GM23338 (cell line): ENCODE measurements at regions not wholly inside any gene's neighbourhood (a gene's known extent, or its start where the extent isn't known, plus 50 kb on each side); places are given as distances from the start of the nearest gene placed in this dataset.

Experiments used
- ATAC-seq: fragments of 200-7000 bp; cut with Tn5 transposase; 3 replicates; pipeline ENCODE4 v1.9.1; 2020
- DNase-seq: peaks from one replicate; pipeline ENCODE4 v3.0.0-alpha.2; 2015; ENCODE audit warnings: low spot score
- H2AFZ ChIP-seq: fragments of 200-600 bp; sonication (generic); 2 replicates; pipeline ENCODE4 v1.8.0; 2016; ENCODE audit warnings: antibody characterized with exemption, mild to moderate bottlenecking, moderate library complexity
- H3F3A ChIP-seq: fragments of 200-600 bp; sonication (generic); replicated peaks from 2 replicates; pipeline ENCODE4 v1.8.0; 2017; ENCODE audit warnings: antibody characterized with exemption, mixed run types, low read depth
- H3K27ac ChIP-seq: fragments of 200-600 bp; sonication (generic); 2 replicates; pipeline ENCODE4 v1.6.1; 2016; ENCODE audit warnings: low read depth
- H3K27me3 ChIP-seq: fragments of 200-600 bp; sonication (generic); 2 replicates; pipeline ENCODE4 v1.8.0; 2016; ENCODE audit warnings: mild to moderate bottlenecking, mixed run types, moderate library complexity; ENCODE audit not compliant: insufficient read depth
- H3K36me3 ChIP-seq: fragments of 200-600 bp; sonication (generic); 2 replicates; pipeline ENCODE4 v1.8.0; 2016; ENCODE audit warnings: mild to moderate bottlenecking; ENCODE audit not compliant: insufficient read depth
- H3K4me1 ChIP-seq: fragments of 200-600 bp; sonication (generic); 2 replicates; pipeline ENCODE4 v1.8.0; 2016; ENCODE audit warnings: mild to moderate bottlenecking, moderate library complexity; ENCODE audit not compliant: insufficient read depth
- H3K4me2 ChIP-seq: fragments of 200-600 bp; sonication (generic); 2 replicates; pipeline ENCODE4 v1.7.1; 2017; ENCODE audit warnings: mixed run types
- H3K4me3 ChIP-seq: fragments of 200-600 bp; sonication (generic); 2 replicates; pipeline ENCODE4 v1.6.1; 2016; ENCODE audit warnings: mixed run types
- H3K79me2 ChIP-seq: fragments of 200-600 bp; sonication (generic); replicated peaks from 2 replicates; pipeline ENCODE4 v1.8.0; 2017; ENCODE audit warnings: mild to moderate bottlenecking; ENCODE audit not compliant: insufficient read depth
- H3K9me2 ChIP-seq: fragments of 200-600 bp; sonication (generic); 2 replicates; pipeline ENCODE4 v1.8.0; 2017; ENCODE audit not compliant: insufficient read depth
- H4K20me1 ChIP-seq: fragments of 200-600 bp; sonication (generic); replicated peaks from 2 replicates; pipeline ENCODE4 v1.8.0; 2017; ENCODE audit warnings: mild to moderate bottlenecking; ENCODE audit not compliant: insufficient read depth
- H3K27ac Mint-ChIP-seq: 2 replicates; pipeline ENCODE4 v1.8.0; 2020; ENCODE audit warnings: inconsistent platforms, mild to moderate bottlenecking, moderate library complexity, mixed read lengths
- H3K27me3 Mint-ChIP-seq: 3 replicates; pipeline ENCODE4 v1.8.0; 2022; ENCODE audit warnings: low read depth, mild to moderate bottlenecking, moderate library complexity, mixed read lengths, inconsistent platforms; ENCODE audit not compliant: insufficient read depth, poor library complexity
- H3K36me3 Mint-ChIP-seq: 3 replicates; pipeline ENCODE4 v1.8.0; 2021; ENCODE audit warnings: low read depth, mild to moderate bottlenecking, inconsistent platforms, moderate library complexity, mixed read lengths
- H3K4me1 Mint-ChIP-seq: 3 replicates; pipeline ENCODE4 v1.8.0; 2020; ENCODE audit warnings: mild to moderate bottlenecking, inconsistent platforms, mixed read lengths
- H3K4me3 Mint-ChIP-seq: 3 replicates; pipeline ENCODE4 v1.8.0; 2021; ENCODE audit warnings: moderate library complexity, mild to moderate bottlenecking, inconsistent platforms, mixed read lengths
- H3K9me3 Mint-ChIP-seq: 3 replicates; pipeline ENCODE4 v1.8.0; 2020; ENCODE audit warnings: moderate library complexity, mild to moderate bottlenecking, inconsistent platforms, mixed read lengths
- EZH2 ChIP-seq: fragments of 200-600 bp; sonication (generic); IDR thresholded peaks from one replicate; pipeline ENCODE4 v1.8.0; 2017; ENCODE audit warnings: antibody characterized with exemption, mild to moderate bottlenecking, low read depth; ENCODE audit not compliant: unreplicated experiment
- EZH2phosphoT487 ChIP-seq: fragments of 200-600 bp; sonication (generic); IDR thresholded peaks from one replicate; pipeline ENCODE4 v1.8.1; 2018; ENCODE audit warnings: antibody characterized with exemption; ENCODE audit not compliant: unreplicated experiment
- JUNB ChIP-seq: IDR thresholded peaks from one replicate; pipeline ENCODE4 v1.6.1; 2016; ENCODE audit warnings: antibody characterized with exemption; ENCODE audit not compliant: unreplicated experiment
- NANOG ChIP-seq: IDR thresholded peaks from 2 replicates; pipeline ENCODE4 v1.6.1; 2016; ENCODE audit warnings: antibody characterized with exemption, borderline replicate concordance
- POLR2AphosphoS5 ChIP-seq: IDR thresholded peaks from 2 replicates; pipeline ENCODE4 v1.6.1; 2016; ENCODE audit warnings: antibody characterized with exemption, low read depth
- STAT1 ChIP-seq: IDR thresholded peaks from one replicate; pipeline ENCODE4 v1.6.1; 2016; ENCODE audit warnings: antibody characterized with exemption; ENCODE audit not compliant: unreplicated experiment
- ZNF114 ChIP-seq: fragments of 250-450 bp; sonication (Bioruptor Pico); IDR thresholded peaks from 2 replicates; pipeline ENCODE4 v1.5.0; 2020; ENCODE audit warnings: mild to moderate bottlenecking, moderate library complexity
- ZNF331 ChIP-seq: fragments of 250-450 bp; sonication (Bioruptor Pico); IDR thresholded peaks from 2 replicates; pipeline ENCODE4 v1.5.0; 2020; ENCODE audit warnings: low read depth, mild to moderate bottlenecking, moderate library complexity
- TF ChIP-seq, protein P1 (sequence below): IDR thresholded peaks from one replicate; pipeline ENCODE4 v1.6.1; 2018; ENCODE audit warnings: antibody characterized with exemption; ENCODE audit not compliant: unreplicated experiment
- TF ChIP-seq, protein P2 (sequence below): IDR thresholded peaks from 2 replicates; pipeline ENCODE4 v1.6.1; 2016; ENCODE audit warnings: antibody characterized with exemption
- TF ChIP-seq, protein P3 (sequence below): fragments of 250-450 bp; sonication (Bioruptor Pico); IDR thresholded peaks from 2 replicates; pipeline ENCODE4 v1.5.0; 2020; ENCODE audit warnings: mild to moderate bottlenecking, moderate library complexity

DNA sequence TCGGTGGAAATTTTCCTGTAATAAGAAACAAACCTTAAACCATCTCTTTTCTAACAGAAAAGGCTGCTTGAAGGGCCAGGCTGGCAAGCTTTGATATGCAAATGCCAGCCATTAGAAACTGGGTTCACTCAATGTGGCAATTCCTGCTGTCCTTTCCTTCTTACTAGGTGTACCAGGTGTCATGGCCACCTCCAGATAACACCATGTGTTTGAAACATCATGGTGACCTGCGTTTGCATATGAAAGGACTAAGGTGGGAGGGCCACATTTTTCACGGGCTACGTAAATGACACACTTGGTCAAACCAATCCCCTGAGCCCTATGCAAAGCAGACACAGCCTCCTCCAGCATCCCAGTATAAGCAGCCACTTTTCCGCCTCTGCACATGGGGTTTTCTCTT lies 789.1 kb upstream of the SLITRK5 start (continued):
- TF ChIP-seq, protein P1, sequence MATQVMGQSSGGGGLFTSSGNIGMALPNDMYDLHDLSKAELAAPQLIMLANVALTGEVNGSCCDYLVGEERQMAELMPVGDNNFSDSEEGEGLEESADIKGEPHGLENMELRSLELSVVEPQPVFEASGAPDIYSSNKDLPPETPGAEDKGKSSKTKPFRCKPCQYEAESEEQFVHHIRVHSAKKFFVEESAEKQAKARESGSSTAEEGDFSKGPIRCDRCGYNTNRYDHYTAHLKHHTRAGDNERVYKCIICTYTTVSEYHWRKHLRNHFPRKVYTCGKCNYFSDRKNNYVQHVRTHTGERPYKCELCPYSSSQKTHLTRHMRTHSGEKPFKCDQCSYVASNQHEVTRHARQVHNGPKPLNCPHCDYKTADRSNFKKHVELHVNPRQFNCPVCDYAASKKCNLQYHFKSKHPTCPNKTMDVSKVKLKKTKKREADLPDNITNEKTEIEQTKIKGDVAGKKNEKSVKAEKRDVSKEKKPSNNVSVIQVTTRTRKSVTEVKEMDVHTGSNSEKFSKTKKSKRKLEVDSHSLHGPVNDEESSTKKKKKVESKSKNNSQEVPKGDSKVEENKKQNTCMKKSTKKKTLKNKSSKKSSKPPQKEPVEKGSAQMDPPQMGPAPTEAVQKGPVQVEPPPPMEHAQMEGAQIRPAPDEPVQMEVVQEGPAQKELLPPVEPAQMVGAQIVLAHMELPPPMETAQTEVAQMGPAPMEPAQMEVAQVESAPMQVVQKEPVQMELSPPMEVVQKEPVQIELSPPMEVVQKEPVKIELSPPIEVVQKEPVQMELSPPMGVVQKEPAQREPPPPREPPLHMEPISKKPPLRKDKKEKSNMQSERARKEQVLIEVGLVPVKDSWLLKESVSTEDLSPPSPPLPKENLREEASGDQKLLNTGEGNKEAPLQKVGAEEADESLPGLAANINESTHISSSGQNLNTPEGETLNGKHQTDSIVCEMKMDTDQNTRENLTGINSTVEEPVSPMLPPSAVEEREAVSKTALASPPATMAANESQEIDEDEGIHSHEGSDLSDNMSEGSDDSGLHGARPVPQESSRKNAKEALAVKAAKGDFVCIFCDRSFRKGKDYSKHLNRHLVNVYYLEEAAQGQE = no peak
- TF ChIP-seq POLR2AphosphoS5 (no peak), STAT1 (no peak)

DNA sequence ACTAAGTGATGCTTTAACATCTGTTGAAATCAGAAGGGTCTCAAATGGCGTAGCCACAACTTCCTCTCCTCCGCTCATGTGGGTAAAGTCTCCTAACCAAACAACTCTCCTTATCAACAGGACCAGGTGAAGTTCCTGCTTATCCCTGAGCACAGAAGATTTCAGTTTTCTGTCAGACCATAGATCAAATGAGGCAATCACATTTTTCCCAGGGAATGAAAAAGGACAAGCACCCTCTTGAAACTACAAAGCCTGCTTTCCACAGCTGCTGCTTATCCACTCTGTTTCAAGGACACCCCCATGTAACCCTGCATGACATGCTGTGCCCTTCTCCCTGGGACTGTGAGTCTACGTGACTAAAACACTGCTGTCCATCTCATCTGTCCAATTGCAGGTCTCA lies 788.3 kb upstream of the SLITRK5 start:
- TF ChIP-seq EZH2 (no peak), NANOG (no peak), ZNF114 (no peak), STAT1 (no peak), EZH2phosphoT487 (no peak), POLR2AphosphoS5 (no peak), JUNB (no peak), ZNF331 (CRISPR knock-in tag) (no peak)
- TF ChIP-seq, protein P2, sequence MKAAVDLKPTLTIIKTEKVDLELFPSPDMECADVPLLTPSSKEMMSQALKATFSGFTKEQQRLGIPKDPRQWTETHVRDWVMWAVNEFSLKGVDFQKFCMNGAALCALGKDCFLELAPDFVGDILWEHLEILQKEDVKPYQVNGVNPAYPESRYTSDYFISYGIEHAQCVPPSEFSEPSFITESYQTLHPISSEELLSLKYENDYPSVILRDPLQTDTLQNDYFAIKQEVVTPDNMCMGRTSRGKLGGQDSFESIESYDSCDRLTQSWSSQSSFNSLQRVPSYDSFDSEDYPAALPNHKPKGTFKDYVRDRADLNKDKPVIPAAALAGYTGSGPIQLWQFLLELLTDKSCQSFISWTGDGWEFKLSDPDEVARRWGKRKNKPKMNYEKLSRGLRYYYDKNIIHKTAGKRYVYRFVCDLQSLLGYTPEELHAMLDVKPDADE = no peak
- TF ChIP-seq, protein P1 = no peak
- TF ChIP-seq, protein P3, sequence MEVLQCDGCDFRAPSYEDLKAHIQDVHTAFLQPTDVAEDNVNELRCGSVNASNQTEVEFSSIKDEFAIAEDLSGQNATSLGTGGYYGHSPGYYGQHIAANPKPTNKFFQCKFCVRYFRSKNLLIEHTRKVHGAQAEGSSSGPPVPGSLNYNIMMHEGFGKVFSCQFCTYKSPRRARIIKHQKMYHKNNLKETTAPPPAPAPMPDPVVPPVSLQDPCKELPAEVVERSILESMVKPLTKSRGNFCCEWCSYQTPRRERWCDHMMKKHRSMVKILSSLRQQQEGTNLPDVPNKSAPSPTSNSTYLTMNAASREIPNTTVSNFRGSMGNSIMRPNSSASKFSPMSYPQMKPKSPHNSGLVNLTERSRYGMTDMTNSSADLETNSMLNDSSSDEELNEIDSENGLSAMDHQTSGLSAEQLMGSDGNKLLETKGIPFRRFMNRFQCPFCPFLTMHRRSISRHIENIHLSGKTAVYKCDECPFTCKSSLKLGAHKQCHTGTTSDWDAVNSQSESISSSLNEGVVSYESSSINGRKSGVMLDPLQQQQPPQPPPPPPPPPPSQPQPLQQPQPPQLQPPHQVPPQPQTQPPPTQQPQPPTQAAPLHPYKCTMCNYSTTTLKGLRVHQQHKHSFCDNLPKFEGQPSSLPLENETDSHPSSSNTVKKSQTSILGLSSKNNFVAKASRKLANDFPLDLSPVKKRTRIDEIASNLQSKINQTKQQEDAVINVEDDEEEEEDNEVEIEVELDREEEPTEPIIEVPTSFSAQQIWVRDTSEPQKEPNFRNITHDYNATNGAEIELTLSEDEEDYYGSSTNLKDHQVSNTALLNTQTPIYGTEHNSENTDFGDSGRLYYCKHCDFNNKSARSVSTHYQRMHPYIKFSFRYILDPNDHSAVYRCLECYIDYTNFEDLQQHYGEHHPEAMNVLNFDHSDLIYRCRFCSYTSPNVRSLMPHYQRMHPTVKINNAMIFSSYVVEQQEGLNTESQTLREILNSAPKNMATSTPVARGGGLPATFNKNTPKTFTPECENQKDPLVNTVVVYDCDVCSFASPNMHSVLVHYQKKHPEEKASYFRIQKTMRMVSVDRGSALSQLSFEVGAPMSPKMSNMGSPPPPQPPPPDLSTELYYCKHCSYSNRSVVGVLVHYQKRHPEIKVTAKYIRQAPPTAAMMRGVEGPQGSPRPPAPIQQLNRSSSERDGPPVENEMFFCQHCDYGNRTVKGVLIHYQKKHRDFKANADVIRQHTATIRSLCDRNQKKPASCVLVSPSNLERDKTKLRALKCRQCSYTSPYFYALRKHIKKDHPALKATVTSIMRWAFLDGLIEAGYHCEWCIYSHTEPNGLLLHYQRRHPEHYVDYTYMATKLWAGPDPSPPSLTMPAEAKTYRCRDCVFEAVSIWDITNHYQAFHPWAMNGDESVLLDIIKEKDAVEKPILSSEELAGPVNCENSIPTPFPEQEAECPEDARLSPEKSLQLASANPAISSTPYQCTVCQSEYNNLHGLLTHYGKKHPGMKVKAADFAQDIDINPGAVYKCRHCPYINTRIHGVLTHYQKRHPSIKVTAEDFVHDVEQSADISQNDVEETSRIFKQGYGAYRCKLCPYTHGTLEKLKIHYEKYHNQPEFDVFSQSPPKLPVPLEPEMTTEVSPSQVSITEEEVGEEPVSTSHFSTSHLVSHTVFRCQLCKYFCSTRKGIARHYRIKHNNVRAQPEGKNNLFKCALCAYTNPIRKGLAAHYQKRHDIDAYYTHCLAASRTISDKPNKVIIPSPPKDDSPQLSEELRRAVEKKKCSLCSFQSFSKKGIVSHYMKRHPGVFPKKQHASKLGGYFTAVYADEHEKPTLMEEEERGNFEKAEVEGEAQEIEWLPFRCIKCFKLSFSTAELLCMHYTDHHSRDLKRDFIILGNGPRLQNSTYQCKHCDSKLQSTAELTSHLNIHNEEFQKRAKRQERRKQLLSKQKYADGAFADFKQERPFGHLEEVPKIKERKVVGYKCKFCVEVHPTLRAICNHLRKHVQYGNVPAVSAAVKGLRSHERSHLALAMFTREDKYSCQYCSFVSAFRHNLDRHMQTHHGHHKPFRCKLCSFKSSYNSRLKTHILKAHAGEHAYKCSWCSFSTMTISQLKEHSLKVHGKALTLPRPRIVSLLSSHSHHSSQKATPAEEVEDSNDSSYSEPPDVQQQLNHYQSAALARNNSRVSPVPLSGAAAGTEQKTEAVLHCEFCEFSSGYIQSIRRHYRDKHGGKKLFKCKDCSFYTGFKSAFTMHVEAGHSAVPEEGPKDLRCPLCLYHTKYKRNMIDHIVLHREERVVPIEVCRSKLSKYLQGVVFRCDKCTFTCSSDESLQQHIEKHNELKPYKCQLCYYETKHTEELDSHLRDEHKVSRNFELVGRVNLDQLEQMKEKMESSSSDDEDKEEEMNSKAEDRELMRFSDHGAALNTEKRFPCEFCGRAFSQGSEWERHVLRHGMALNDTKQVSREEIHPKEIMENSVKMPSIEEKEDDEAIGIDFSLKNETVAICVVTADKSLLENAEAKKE (CRISPR knock-in tag) = no peak
- peaks cover 27% of the 10 kb centered on the region for H3K4me1 Mint-ChIP-seq
- H3K4me3 Mint-ChIP-seq = peak overlapping the region; percentile 6; the same call in 1 of the 3 replicates
- no peak overlapping the region for H3K27ac Mint-ChIP-seq
- Histone ChIP-seq H3K79me2 (no peaks in the 10 kb centered on the region), H3K27me3 (peaks cover 70% of the 10 kb centered on the region), H3F3A (no peaks in the 10 kb centered on the region), H4K20me1 (no peaks in the 10 kb centered on the region), H3K4me1 (peaks cover 8% of the 10 kb centered on the region), H3K4me3 (peak overlapping the region; percentile 23; the same call in 1 of the 2 replicates), H3K36me3 (no peaks in the 10 kb centered on the region), H3K9me2 (no peaks in the 10 kb centered on the region), H3K4me2 (peak overlapping the region; percentile 61), H2AFZ (no peak overlapping the region), H3K27ac (no peak overlapping the region)
- H3K27me3 Mint-ChIP-seq = peaks cover 28% of the 10 kb centered on the region
- no peaks in the 10 kb centered on the region for H3K9me3 Mint-ChIP-seq
- H3K36me3 Mint-ChIP-seq = no peaks in the 10 kb centered on the region
- ATAC-seq (no peak), DNase-seq (no peak)
